K562 (cell line): ENCODE measurements at regions not wholly inside any gene's neighbourhood (a gene's known extent, or its start where the extent isn't known, plus 50 kb on each side); places are given as distances from the start of the nearest gene placed in this dataset.

Source experiments
- CHD7 ChIP-seq: fragments of 200-600 bp; sonication (generic); IDR thresholded peaks from one replicate; pipeline ENCODE4 v1.6.1; 2012; ENCODE audit warnings: mild to moderate bottlenecking, low read depth, low read length, inconsistent platforms
- SAFB2 ChIP-seq: fragments of 200-400 bp; formaldehyde crosslinking; IDR thresholded peaks from 2 replicates; pipeline ENCODE4 v1.6.1; 2018; ENCODE audit warnings: borderline replicate concordance, low read length, low read depth, moderate library complexity; ENCODE audit not compliant: severe bottlenecking
- SMAD3 ChIP-seq: fragments of 450-650 bp; formaldehyde crosslinking; conservative IDR thresholded peaks from 2 replicates; pipeline ENCODE4 v1.4.0; 2020; ENCODE audit warnings: mild to moderate bottlenecking
- ZBTB5 ChIP-seq: fragments of 450-650 bp; IDR thresholded peaks from 2 replicates; pipeline ENCODE4 v1.6.1; 2017; ENCODE audit warnings: antibody characterized with exemption

- TF ChIP-seq CHD7 (no peak), SMAD3 (CRISPR knock-in tag) (no peak), ZBTB5 (no peak), SAFB2 (no peak)
These were observed 811.1 kb downstream of the DIAPH3 start (continued) for GRCh38 chr13:59352600-59352999.
